ENCODE measurements at regions not wholly inside any gene's neighbourhood (a gene's known extent, or its start where the extent isn't known, plus 50 kb on each side); places are given as distances from the start of the nearest gene placed in this dataset.

DNA sequence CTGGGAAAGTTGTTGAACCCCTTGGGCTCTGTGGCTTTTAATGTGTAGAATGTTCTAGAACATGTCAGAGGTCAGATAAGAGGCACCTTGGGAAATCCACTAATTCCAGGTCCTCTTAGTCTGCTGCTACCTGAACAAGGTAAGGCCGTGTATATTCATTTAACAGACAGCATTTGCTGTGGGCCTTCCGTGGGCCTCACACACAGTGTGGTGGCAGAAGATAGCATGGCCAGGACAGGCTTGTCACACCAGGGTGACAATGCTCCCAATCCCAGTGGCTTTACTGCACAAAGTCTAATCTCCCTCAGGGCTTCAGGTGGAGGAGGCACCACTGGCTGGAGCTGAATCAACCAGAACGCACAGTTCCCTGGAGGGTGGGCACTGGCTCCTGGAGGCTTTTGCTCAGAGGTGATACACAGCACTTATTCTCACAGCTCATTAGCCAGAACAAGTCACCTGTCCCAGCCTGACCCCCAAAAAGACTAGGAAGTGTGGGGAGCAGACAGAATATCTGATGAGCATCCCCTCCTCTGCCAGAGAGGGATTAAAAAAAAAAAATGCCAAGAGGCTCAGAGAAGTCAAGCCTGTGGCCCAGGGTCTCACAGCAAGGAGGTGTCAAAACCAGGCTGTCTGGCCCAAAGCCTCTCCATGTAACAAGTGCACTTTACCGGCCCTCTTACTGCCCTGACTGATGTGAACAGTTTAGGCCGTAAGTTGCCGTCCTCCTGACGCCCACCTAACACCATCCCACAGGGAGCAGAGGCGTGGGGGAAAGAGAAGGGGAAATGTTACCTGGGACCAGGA is 216.9 kb upstream of the RAB6C start:
- Histone ChIP-seq H3F3A (ENCODE audit: insufficient read depth, low read length) (no peaks in the 10 kb centered on the region), H3K9ac (ENCODE audit: low read length) (no peak overlapping the region), H3K36me3 (replicated peaks; ENCODE audit: insufficient read depth, low read length) (no peaks in the 10 kb centered on the region), H2AFZ (ENCODE audit: low read length) (no peak overlapping the region), H3K4me1 (ENCODE audit: low read length) (0 out of 2 replicates have a peak, but pooled peaks cover 4% of the 10 kb centered on the region), H3K79me2 (ENCODE audit: low read length) (no peaks in the 10 kb centered on the region), H3K9me2 (replicated peaks; ENCODE audit: insufficient read depth, low read length) (no peaks in the 10 kb centered on the region), H4K20me1 (ENCODE audit: insufficient read depth, low read length) (no peaks in the 10 kb centered on the region), H3K4me3 (ENCODE audit: low read length) (no peak overlapping the region), H3K27me3 (replicated peaks; ENCODE audit: insufficient read depth, low read length) (no peaks in the 10 kb centered on the region), H3K4me2 (ENCODE audit: low read depth, low read length) (no peak overlapping the region), H3K27ac (ENCODE audit: low read length) (no peak overlapping the region), H3K9me3 (replicated peaks; ENCODE audit: insufficient read depth, low read length) (no peaks in the 10 kb centered on the region)
- no peak for DNase-seq
- TF ChIP-seq EZH2phosphoT487 (IDR thresholded peaks at IDR 0.05; ENCODE audit: low read length) = no peak
- TF ChIP-seq EZH2 (optimal IDR thresholded peaks at IDR 0.05; ENCODE audit: low read depth, low read length) = no peak
- TF ChIP-seq, protein P1, sequence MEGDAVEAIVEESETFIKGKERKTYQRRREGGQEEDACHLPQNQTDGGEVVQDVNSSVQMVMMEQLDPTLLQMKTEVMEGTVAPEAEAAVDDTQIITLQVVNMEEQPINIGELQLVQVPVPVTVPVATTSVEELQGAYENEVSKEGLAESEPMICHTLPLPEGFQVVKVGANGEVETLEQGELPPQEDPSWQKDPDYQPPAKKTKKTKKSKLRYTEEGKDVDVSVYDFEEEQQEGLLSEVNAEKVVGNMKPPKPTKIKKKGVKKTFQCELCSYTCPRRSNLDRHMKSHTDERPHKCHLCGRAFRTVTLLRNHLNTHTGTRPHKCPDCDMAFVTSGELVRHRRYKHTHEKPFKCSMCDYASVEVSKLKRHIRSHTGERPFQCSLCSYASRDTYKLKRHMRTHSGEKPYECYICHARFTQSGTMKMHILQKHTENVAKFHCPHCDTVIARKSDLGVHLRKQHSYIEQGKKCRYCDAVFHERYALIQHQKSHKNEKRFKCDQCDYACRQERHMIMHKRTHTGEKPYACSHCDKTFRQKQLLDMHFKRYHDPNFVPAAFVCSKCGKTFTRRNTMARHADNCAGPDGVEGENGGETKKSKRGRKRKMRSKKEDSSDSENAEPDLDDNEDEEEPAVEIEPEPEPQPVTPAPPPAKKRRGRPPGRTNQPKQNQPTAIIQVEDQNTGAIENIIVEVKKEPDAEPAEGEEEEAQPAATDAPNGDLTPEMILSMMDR (IDR thresholded peaks at IDR 0.05; ENCODE audit: low read length) = no peak

GRCh38 chr2:129763190-129763846 is 216.1 kb upstream of the RAB6C start:
- no peaks in the 10 kb centered on the region for H4K20me1 ChIP-seq (ENCODE audit: insufficient read depth, low read length)
- no peaks in the 10 kb centered on the region for H3K9me3 ChIP-seq (replicated peaks; ENCODE audit: insufficient read depth, low read length)
- H3K36me3 ChIP-seq (replicated peaks; ENCODE audit: insufficient read depth, low read length) = no peaks in the 10 kb centered on the region
- no peak overlapping the region for H3K27ac ChIP-seq (ENCODE audit: low read length)
- no peak overlapping the region for H3K9ac ChIP-seq (ENCODE audit: low read length)
- no peaks in the 10 kb centered on the region for H3K27me3 ChIP-seq (replicated peaks; ENCODE audit: insufficient read depth, low read length)
- no peak overlapping the region for H3K4me2 ChIP-seq (ENCODE audit: low read depth, low read length)
- H3K4me1 ChIP-seq (ENCODE audit: low read length) = no peaks in the 10 kb centered on the region
- H3K4me3 ChIP-seq (ENCODE audit: low read length) = no peak overlapping the region
- H2AFZ ChIP-seq (ENCODE audit: low read length) = no peak overlapping the region
- H3K9me2 ChIP-seq (replicated peaks; ENCODE audit: insufficient read depth, low read length) = no peaks in the 10 kb centered on the region
- no peak for TF ChIP-seq EZH2 (optimal IDR thresholded peaks at IDR 0.05; ENCODE audit: low read depth, low read length)
- TF ChIP-seq EZH2phosphoT487 (IDR thresholded peaks at IDR 0.05; ENCODE audit: low read length) = no peak
- TF ChIP-seq, protein P1 (IDR thresholded peaks at IDR 0.05; ENCODE audit: low read length) = no peak
- H3K79me2 ChIP-seq (ENCODE audit: low read length) = no peaks in the 10 kb centered on the region
- H3F3A ChIP-seq (ENCODE audit: insufficient read depth, low read length) = no peaks in the 10 kb centered on the region
- DNase-seq = no peak

GRCh38 chr2:129763966-129764365 is 215.5 kb upstream of the RAB6C start:
- Histone ChIP-seq H3K4me2 (ENCODE audit: low read depth, low read length) (no peak overlapping the region), H4K20me1 (ENCODE audit: insufficient read depth, low read length) (no peaks in the 10 kb centered on the region), H3K9me2 (replicated peaks; ENCODE audit: insufficient read depth, low read length) (no peaks in the 10 kb centered on the region), H3K4me1 (ENCODE audit: low read length) (no peaks in the 10 kb centered on the region), H3K9me3 (replicated peaks; ENCODE audit: insufficient read depth, low read length) (no peaks in the 10 kb centered on the region), H3K4me3 (ENCODE audit: low read length) (no peak overlapping the region), H2AFZ (ENCODE audit: low read length) (no peak overlapping the region), H3K27ac (ENCODE audit: low read length) (no peak overlapping the region), H3K79me2 (ENCODE audit: low read length) (no peaks in the 10 kb centered on the region), H3K36me3 (replicated peaks; ENCODE audit: insufficient read depth, low read length) (no peaks in the 10 kb centered on the region), H3K27me3 (replicated peaks; ENCODE audit: insufficient read depth, low read length) (no peaks in the 10 kb centered on the region), H3K9ac (ENCODE audit: low read length) (no peak overlapping the region), H3F3A (ENCODE audit: insufficient read depth, low read length) (no peaks in the 10 kb centered on the region)
- DNase-seq = no peak
- TF ChIP-seq, protein P1 (IDR thresholded peaks at IDR 0.05; ENCODE audit: low read length) = no peak
- TF ChIP-seq EZH2 (optimal IDR thresholded peaks at IDR 0.05; ENCODE audit: low read depth, low read length) (no peak), EZH2phosphoT487 (IDR thresholded peaks at IDR 0.05; ENCODE audit: low read length) (no peak)
